MM.1S (cell line): ENCODE measurements at regions not wholly inside any gene's neighbourhood (a gene's known extent, or its start where the extent isn't known, plus 50 kb on each side); places are given as distances from the start of the nearest gene placed in this dataset.

Source experiments
- DNase-seq: peaks from one replicate; pipeline ENCODE4 v3.0.0-alpha.2; 2015
- H2AFZ ChIP-seq: fragments of 300-600 bp; sonication (generic); 2 replicates; pipeline ENCODE4 v1.6.0; 2016; ENCODE audit warnings: antibody characterized with exemption, low read length
- H3F3A ChIP-seq: fragments of 300-600 bp; sonication (generic); 2 replicates; pipeline ENCODE4 v1.6.1; 2016; ENCODE audit warnings: mild to moderate bottlenecking, antibody characterized with exemption, low read length, moderate library complexity, mixed read lengths; ENCODE audit not compliant: insufficient read depth
- H3K27ac ChIP-seq: fragments of 300-600 bp; sonication (generic); 2 replicates; pipeline ENCODE4 v1.5.1; 2016; ENCODE audit warnings: mild to moderate bottlenecking, low read length
- H3K27me3 ChIP-seq: fragments of 300-600 bp; sonication (generic); replicated peaks from 2 replicates; pipeline ENCODE4 v1.6.0; 2016; ENCODE audit warnings: low read length; ENCODE audit not compliant: insufficient read depth
- H3K36me3 ChIP-seq: fragments of 300-600 bp; sonication (generic); replicated peaks from 2 replicates; pipeline ENCODE4 v1.6.1; 2016; ENCODE audit warnings: mild to moderate bottlenecking, low read length, mixed read lengths; ENCODE audit not compliant: insufficient read depth
- H3K4me1 ChIP-seq: fragments of 300-600 bp; sonication (generic); 2 replicates; pipeline ENCODE4 v1.6.1; 2016; ENCODE audit warnings: low read length, mixed read lengths
- H3K4me2 ChIP-seq: fragments of 300-600 bp; sonication (generic); 2 replicates; pipeline ENCODE4 v1.6.0; 2016; ENCODE audit warnings: low read depth, low read length
- H3K4me3 ChIP-seq: fragments of 300-600 bp; sonication (generic); 2 replicates; pipeline ENCODE4 v1.5.1; 2016; ENCODE audit warnings: low read length, mixed read lengths
- H3K79me2 ChIP-seq: fragments of 300-600 bp; sonication (generic); 2 replicates; pipeline ENCODE4 v1.6.1; 2016; ENCODE audit warnings: mixed run types, low read length, mixed read lengths
- H3K9ac ChIP-seq: fragments of 300-600 bp; sonication (generic); 2 replicates; pipeline ENCODE4 v1.6.1; 2016; ENCODE audit warnings: low read length, mixed read lengths
- H3K9me2 ChIP-seq: fragments of 300-600 bp; sonication (generic); replicated peaks from 2 replicates; pipeline ENCODE4 v1.6.1; 2016; ENCODE audit warnings: mild to moderate bottlenecking, low read length, mixed read lengths; ENCODE audit not compliant: insufficient read depth
- H3K9me3 ChIP-seq: fragments of 300-600 bp; sonication (generic); replicated peaks from 2 replicates; pipeline ENCODE4 v1.6.1; 2016; ENCODE audit warnings: mild to moderate bottlenecking, low read length, mixed read lengths; ENCODE audit not compliant: insufficient read depth
- H4K20me1 ChIP-seq: fragments of 300-600 bp; sonication (generic); 2 replicates; pipeline ENCODE4 v1.6.1; 2016; ENCODE audit warnings: mild to moderate bottlenecking, low read length, moderate library complexity, mixed read lengths; ENCODE audit not compliant: insufficient read depth
- EZH2 ChIP-seq: fragments of 300-600 bp; sonication (generic); optimal IDR thresholded peaks from 2 replicates; pipeline ENCODE3; 2017; ENCODE audit warnings: low read depth, mild to moderate bottlenecking, antibody characterized with exemption, low read length, mixed read lengths
- EZH2phosphoT487 ChIP-seq: fragments of 300-600 bp; sonication (generic); IDR thresholded peaks from 2 replicates; pipeline ENCODE4 v1.6.1; 2018; ENCODE audit warnings: antibody characterized with exemption, low read length
- TF ChIP-seq, protein P1 (sequence below): fragments of 300-600 bp; sonication (generic); IDR thresholded peaks from 2 replicates; pipeline ENCODE4 v1.5.1; 2016; ENCODE audit warnings: antibody characterized with exemption, low read length, mixed read lengths

DNA sequence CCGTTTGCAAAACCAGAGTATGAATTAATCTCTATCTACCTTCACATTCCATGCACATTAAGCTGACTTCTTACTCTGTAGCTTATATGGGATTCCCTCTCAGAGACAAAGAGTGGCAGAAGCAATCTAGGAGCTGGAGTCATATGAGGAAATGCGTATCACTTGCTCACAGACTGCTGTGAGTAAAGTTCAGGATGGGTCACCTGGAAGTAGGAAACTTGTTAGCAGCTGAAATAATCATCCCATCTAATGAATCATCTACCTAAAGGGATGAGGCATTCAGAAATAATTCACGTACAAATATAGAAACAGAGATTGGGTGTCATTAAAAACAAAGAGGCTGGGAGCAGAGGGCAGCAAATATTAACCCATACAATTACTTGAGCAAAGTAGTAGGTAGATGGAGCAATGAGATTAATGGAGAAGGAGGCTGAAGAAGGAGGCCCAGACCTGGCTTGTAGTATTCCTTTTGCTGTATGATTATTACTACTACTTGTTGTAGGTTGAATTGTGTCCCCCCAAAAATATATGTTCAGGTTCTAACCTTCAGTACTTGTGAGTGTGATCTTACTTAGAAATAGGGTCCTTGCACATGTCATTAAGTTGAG, 866.3 kb downstream of the ROBO2 start:
- no peaks in the 10 kb centered on the region for H4K20me1 ChIP-seq
- no peaks in the 10 kb centered on the region for H3K9me2 ChIP-seq
- no peak overlapping the region for H3K27ac ChIP-seq
- no peaks in the 10 kb centered on the region for H3K36me3 ChIP-seq
- H3K27me3 ChIP-seq, result no peaks in the 10 kb centered on the region
- H3K4me3 ChIP-seq, result no peak overlapping the region
- no peaks in the 10 kb centered on the region for H3F3A ChIP-seq
- DNase-seq, result no peak
- TF ChIP-seq, protein P1, sequence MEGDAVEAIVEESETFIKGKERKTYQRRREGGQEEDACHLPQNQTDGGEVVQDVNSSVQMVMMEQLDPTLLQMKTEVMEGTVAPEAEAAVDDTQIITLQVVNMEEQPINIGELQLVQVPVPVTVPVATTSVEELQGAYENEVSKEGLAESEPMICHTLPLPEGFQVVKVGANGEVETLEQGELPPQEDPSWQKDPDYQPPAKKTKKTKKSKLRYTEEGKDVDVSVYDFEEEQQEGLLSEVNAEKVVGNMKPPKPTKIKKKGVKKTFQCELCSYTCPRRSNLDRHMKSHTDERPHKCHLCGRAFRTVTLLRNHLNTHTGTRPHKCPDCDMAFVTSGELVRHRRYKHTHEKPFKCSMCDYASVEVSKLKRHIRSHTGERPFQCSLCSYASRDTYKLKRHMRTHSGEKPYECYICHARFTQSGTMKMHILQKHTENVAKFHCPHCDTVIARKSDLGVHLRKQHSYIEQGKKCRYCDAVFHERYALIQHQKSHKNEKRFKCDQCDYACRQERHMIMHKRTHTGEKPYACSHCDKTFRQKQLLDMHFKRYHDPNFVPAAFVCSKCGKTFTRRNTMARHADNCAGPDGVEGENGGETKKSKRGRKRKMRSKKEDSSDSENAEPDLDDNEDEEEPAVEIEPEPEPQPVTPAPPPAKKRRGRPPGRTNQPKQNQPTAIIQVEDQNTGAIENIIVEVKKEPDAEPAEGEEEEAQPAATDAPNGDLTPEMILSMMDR, result no peak
- TF ChIP-seq EZH2 (no peak), EZH2phosphoT487 (no peak)
- no peak overlapping the region for H3K9ac ChIP-seq
- no peak overlapping the region for H2AFZ ChIP-seq
- H3K79me2 ChIP-seq, result no peaks in the 10 kb centered on the region
- H3K4me1 ChIP-seq, result no peaks in the 10 kb centered on the region
- no peak overlapping the region for H3K4me2 ChIP-seq
- H3K9me3 ChIP-seq, result no peaks in the 10 kb centered on the region

DNA sequence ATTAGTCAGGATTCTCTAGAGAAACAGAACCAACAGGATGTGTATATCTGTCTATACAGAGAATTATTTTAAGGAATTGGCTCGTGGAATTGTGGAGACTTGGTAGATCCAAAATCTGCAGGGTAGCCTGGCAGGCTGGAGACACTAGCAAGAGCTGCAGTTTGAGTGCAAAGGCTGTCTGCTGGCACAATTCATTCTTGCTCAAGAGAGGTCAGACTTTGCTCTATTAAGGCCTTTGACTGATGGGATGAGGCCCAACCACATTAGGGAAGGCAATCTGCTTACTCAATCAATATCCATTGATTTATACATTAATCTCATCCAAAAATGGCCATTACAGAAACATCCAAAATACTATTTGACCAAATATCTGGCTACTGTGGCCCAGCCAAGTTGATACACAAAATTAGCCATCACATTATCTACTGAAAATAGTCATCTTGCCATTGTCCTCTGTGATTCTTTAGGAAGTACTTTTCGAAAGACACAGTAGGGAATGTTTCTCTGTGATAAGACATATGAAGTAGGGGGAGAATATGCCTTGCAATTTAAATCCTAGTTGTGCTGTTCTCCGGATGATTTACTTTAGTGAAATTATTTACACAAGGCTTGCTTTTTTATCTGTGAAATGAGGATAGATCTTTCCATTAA, 873.8 kb downstream of the ROBO2 start:
- H3K79me2 ChIP-seq, result no peaks in the 10 kb centered on the region
- H3K9me2 ChIP-seq, result no peaks in the 10 kb centered on the region
- no peak overlapping the region for H3K4me2 ChIP-seq
- no peaks in the 10 kb centered on the region for H3K9me3 ChIP-seq
- no peak overlapping the region for H3K27ac ChIP-seq
- no peak for DNase-seq
- H3K36me3 ChIP-seq, result no peaks in the 10 kb centered on the region
- no peaks in the 10 kb centered on the region for H3K4me1 ChIP-seq
- no peaks in the 10 kb centered on the region for H4K20me1 ChIP-seq
- no peak overlapping the region for H2AFZ ChIP-seq
- no peak overlapping the region for H3K4me3 ChIP-seq
- H3F3A ChIP-seq, result no peaks in the 10 kb centered on the region
- TF ChIP-seq, protein P1, result no peak
- TF ChIP-seq EZH2phosphoT487 (no peak), EZH2 (no peak)
- H3K9ac ChIP-seq, result no peak overlapping the region
- H3K27me3 ChIP-seq, result no peaks in the 10 kb centered on the region

DNA sequence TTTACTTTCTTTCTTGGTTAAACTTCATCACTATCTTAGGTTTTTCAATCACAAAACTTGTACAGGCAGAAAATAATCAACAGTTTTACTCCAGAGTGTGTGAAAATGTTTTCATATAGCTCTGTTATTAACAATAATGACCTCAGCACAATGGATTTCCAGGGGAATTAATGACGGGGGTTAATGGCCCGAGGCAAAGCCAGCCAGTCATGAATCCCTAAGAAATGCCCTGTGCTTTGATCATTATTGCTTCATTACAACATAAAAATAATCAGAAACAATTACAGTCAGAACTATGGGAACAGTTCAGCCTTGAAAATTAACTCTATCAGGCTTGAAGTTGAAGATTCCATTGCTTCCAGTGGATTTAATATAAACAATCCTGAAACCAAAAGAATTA, 875.4 kb downstream of the ROBO2 start:
- Histone ChIP-seq H3K9me3 (no peaks in the 10 kb centered on the region), H3K4me3 (no peak overlapping the region), H3K36me3 (no peaks in the 10 kb centered on the region), H3K4me1 (no peaks in the 10 kb centered on the region), H3K4me2 (no peak overlapping the region), H3K79me2 (no peaks in the 10 kb centered on the region), H3F3A (no peaks in the 10 kb centered on the region), H3K27me3 (no peaks in the 10 kb centered on the region), H3K9ac (no peak overlapping the region), H4K20me1 (no peaks in the 10 kb centered on the region), H3K27ac (no peak overlapping the region), H3K9me2 (no peaks in the 10 kb centered on the region), H2AFZ (no peak overlapping the region)
- no peak for DNase-seq
- TF ChIP-seq EZH2phosphoT487 (no peak), EZH2 (no peak)
- TF ChIP-seq, protein P1, result no peak
